HepG2 (cell line): ENCODE measurements at regions not wholly inside any gene's neighbourhood (a gene's known extent, or its start where the extent isn't known, plus 50 kb on each side); places are given as distances from the start of the nearest gene placed in this dataset.

Experiments
- CTCF ChIP-seq: sonication (generic); formaldehyde crosslinking; IDR thresholded peaks from 2 replicates; pipeline ENCODE4 v1.5.0; 2020; ENCODE audit warnings: mild to moderate bottlenecking, missing genetic modification reagents, moderate library complexity
- SNAI1 ChIP-seq: sonication (generic); formaldehyde crosslinking; IDR thresholded peaks from 2 replicates; pipeline ENCODE4 v1.5.0; 2020; ENCODE audit warnings: mild to moderate bottlenecking, missing genetic modification reagents, borderline replicate concordance
- ZNF180 ChIP-seq: sonication (generic); formaldehyde crosslinking; IDR thresholded peaks from 2 replicates; pipeline ENCODE4 v1.4.0; 2020; ENCODE audit warnings: low read depth, missing genetic modification reagents, borderline replicate concordance
- ZNF331 ChIP-seq: sonication (generic); formaldehyde crosslinking; IDR thresholded peaks from 2 replicates; pipeline ENCODE4 v1.4.0; 2020; ENCODE audit warnings: missing genetic modification reagents
- ZNF614 ChIP-seq: IDR thresholded peaks from 2 replicates; pipeline ENCODE4 v1.6.1; 2018; ENCODE audit warnings: missing biosample characterization, missing genetic modification reagents, inconsistent platforms, borderline replicate concordance

- TF ChIP-seq ZNF614 (CRISPR knock-in tag) = no peak
- TF ChIP-seq ZNF180 (CRISPR knock-in tag) = no peak
- TF ChIP-seq CTCF (CRISPR knock-in tag) = no peak
- no peak for TF ChIP-seq SNAI1 (CRISPR knock-in tag)
- no peak for TF ChIP-seq ZNF331
Observed at GRCh38 chr2:145688156-145688555, 1168.2 kb upstream of the ZEB2 start.
